Left lobe of liver (tissue), 2 donors: ENCODE measurements at regions not wholly inside any gene's neighbourhood (a gene's known extent, or its start where the extent isn't known, plus 50 kb on each side); places are given as distances from the start of the nearest gene placed in this dataset.

Experiments used
- ATAC-seq: fragments of 200-7000 bp; cut with Tn5 transposase; one replicate; pipeline ENCODE4 v1.9.1; 2020; ENCODE audit warnings: mild to moderate bottlenecking, moderate library complexity
- DNase-seq: peaks from one replicate; pipeline ENCODE4 v3.0.0-alpha.2; 2020; ENCODE audit warnings: low spot score
- donor health status: DM: no; HTN: no; CAD: no; lungs with moderate emphysema.
- donor health status: DM: no; HTN: yes; CAD: no.

- no peak for DNase-seq
- no peak for ATAC-seq
These were observed 199.2 kb downstream of the ACTL7B start for GRCh38 chr9:108656566-108656965.

- DNase-seq (no peak), ATAC-seq (no peak)
These were observed 200.0 kb downstream of the ACTL7B start for GRCh38 chr9:108655818-108656217.

DNA sequence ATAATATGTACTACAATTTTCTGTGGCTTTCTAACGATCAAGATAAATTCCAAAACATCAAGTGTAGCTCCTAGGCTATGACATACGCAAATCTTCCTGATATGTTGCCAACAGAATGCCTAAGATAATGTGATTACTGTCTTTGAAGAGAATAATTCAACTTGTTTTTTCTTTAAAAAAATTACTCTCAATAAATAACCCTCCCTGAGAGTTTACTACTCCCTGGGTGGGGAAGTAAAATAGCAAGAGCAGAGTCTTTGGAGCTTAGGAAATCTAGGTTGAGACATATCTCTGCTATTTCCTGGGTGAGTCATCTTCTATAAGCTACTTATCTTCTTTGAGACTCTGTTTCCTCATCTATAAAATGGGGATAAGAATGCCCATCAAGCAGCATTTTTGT is 201.2 kb downstream of the ACTL7B start:
- DNase-seq = no peak
- ATAC-seq = no peak

GRCh38 chr9:108652851-108653250 is 202.9 kb downstream of the ACTL7B start:
- ATAC-seq = no peak
- DNase-seq = no peak

GRCh38 chr9:108650826-108651225 is 205.0 kb downstream of the ACTL7B start:
- DNase-seq = no peak
- ATAC-seq = no peak

- DNase-seq (no peak), ATAC-seq (no peak)
These were observed 210.3 kb downstream of the ACTL7B start for GRCh38 chr9:108645520-108645919.

- ATAC-seq = no peak
- DNase-seq = no peak
These were observed 211.9 kb downstream of the ACTL7B start for GRCh38 chr9:108643731-108644510.

- no peak for DNase-seq
- no peak for ATAC-seq
These were observed 212.9 kb downstream of the ACTL7B start for GRCh38 chr9:108642871-108643270.

DNA sequence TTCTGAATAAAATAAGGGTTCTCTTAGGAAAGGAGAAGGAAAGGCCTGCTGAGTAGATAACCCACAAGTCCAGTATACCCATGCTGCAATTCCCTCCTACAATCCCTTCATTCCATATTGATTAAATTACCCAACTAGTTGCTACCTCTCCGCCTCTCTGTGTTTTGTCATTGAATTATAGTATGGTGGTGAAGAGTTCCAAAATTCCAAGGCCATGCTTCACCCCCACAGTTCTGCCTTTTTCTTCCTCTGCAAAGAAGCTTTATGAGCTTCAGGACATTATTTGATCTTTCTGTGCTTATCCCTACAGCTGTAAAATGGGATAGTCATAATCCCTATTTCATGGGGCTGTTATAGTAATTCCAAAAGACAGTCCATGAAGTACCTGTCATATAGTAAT is 215.6 kb downstream of the ACTL7B start:
- DNase-seq (no peak), ATAC-seq (no peak)

DNA sequence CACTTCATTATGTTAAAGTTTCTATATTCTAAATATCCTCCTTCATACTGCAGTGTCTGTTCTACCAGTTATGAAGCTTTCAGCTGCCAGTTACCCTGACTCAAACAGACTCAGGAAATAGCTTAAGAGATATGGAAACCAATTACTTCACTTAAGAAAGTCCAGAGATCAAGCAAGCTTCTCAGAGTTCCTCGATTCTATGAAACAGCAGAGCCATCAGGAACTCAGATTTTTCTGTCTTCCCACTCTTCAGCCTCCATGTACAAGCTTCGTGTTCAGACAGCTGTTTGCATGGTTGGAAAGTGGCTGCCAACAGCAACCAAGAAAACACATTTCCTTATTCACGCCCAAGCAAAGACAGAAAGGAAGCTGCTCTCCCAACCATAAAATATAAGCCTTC is 216.1 kb downstream of the ACTL7B start:
- no peak for DNase-seq
- ATAC-seq = no peak

DNA sequence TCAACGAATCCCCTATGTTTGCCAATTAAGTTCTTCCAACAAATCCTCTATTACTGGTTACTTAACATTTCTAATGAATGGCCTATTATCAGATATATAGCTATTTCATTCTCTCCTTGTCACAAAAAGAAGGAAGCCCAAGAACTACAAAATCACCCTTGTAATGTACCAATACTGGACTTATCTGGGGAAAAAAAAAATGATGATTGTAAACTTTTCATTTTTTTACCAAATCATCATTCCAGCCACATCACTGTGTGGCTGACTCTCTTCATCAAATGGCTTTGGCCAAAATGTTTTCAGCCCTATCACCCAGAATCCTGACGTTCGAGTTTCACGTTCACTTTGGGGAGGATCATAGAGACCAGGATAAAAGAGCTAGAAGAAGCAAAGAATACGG is 216.7 kb downstream of the ACTL7B start:
- no peak for ATAC-seq
- DNase-seq = no peak

GRCh38 chr9:108637340-108637739 is 218.4 kb downstream of the ACTL7B start:
- no peak for DNase-seq
- ATAC-seq = no peak

- DNase-seq = no peak
- ATAC-seq = no peak
These were observed 219.8 kb downstream of the ACTL7B start for GRCh38 chr9:108636013-108636412.

DNA sequence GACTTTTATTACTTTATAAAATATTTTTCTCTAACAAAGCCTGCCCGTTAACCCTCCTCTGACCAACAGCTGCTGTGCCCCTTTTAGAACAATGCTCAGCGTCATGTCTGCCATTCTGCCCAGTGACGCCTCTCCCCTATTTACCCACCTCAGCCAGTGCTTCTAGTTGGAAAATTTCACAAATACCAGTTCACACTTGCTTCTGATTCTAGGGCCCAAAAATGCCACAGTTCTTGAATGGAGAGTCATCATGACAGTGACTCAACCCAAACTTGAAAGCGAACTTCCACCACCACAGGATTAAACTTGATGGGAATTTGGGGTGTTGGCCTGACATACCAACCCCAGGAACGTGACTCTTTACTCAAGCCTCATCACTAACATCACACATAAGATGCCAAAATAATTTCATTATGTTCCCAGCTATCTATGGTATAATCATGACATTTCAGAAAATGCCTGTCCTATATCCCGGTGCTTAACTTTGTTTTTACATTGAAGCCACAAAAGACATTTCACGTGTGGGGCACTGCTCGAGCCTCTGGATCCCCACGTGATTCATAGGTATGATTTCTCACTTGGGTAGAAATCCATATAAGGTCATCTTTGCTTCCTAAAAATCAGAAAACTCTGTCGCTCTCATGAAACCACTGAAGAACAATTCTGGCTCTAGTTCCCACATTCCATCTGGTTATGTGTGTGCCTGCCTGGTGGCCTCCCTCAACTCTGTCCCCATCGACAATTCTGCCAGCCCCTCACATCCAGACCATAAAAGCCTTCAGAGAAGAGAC is 220.9 kb downstream of the ACTL7B start:
- no peak for ATAC-seq
- no peak for DNase-seq

DNA sequence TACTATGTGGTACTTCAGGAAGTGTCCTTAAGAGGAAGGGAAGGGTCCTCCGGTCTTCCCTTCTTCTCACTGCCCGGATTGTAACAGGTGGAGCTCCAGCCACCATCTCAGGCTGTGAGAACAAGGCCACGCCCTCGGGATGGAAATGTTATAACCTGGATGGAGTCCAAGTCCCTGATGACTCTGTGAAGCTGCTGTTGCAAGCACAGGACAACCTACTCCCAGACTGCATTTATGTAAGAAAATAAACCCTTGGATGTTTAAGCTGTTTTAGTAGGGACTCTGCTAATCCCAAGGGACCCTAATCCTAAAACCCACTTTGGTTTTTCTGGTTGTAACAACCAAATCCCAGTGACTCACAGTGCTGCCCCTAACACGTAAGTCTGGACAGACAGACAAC is 221.6 kb downstream of the ACTL7B start:
- DNase-seq = no peak

DNA sequence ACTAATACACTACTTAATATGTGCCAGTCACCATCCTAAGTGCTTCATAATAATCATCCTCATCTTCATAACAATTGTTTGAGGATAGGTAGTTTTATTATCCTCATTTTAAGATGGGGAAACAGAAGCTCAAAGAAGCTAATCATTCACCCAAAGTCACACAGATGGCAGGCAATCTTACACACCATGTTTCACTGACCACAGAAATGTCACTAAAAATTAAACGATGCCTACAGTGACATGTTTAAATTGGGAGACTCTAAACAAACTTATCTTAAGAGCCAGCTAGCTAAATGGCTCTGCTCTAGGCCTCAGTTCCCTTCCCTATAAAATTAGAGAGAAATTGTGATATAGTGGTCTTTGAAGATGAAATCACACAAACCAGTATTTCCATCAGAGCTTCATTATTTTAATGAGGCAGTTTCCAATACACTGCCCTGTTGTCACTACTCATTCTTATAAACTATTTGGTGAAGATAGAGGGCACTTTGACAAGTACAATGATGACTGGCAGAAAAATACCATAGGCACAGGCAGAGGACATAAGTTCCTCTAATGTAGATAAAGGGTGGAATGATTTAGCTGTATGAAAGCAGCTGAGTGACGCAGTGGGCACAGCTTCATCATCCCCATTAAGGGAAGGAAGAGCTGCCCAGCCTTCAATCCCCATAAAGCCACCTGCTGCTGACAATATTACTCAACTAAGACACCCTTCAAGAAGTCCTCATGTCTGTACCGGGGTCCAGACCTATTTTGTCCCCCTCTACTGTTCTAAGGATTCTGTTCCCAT is 224.1 kb downstream of the ACTL7B start:
- DNase-seq (no peak), ATAC-seq (no peak)

More for the DNA sequence above, 221.6 kb downstream of the ACTL7B start:
- no peak for ATAC-seq

DNA sequence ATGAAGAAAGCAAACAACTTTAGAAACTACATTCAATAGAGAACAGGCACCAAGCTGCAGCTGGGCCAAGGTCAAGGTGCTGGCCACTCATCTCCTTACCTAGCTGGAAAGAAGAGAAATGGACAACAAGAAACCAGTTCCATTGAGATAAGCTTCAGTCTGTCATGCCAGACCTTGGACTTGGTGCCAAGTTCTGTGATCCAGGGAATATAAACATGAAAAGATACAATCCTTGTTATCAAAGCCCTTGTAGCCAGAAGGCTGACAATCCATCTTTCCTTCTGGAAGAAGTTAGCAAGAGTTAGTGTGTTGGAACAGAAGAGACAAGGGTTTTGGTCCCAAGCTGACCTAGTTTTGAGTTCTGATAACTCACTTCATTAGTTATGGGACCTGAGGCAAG is 227.5 kb downstream of the ACTL7B start:
- ATAC-seq = no peak
- no peak for DNase-seq

GRCh38 chr9:108626743-108627142 is 229.0 kb downstream of the ACTL7B start:
- DNase-seq (no peak), ATAC-seq (no peak)

DNA sequence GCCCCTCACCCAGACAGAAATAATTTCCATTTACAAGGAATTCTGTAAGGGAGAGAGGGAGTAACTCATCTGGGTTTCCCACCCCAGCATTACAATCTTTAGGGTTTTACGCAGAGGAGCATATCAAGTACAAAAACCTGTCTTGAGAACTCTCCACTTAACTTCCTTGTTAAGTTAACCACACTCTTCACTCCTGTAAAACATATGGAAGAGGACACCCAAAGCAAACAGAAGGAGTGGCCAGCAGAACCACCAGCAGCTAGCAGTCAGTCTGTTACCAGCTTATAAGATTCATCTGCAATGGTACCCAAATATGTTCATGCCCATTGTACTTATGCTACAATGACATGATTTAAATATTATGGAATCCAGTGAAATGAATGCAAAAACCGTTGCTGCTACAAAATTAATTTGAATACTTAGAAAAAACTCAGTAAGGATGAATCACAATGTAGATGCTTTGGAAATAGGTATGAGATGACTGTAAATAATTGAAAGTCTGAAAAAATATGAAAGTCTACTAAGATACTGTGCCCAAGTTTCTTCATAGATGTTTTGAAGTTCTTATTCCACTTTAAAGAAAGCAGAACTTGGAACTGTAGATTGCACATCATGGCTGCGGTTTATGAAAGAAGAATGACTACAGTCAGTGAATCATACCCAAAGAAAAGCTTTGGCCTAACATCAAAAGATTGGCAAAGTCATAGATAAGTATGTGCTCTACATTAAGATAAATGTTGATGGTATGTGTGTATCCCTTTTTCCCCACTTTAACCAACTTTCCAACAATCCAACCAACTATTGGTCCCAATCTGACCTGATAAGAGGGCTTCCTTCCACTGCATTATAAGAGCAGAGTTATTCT is 233.6 kb downstream of the ACTL7B start:
- DNase-seq (no peak), ATAC-seq (no peak)

DNA sequence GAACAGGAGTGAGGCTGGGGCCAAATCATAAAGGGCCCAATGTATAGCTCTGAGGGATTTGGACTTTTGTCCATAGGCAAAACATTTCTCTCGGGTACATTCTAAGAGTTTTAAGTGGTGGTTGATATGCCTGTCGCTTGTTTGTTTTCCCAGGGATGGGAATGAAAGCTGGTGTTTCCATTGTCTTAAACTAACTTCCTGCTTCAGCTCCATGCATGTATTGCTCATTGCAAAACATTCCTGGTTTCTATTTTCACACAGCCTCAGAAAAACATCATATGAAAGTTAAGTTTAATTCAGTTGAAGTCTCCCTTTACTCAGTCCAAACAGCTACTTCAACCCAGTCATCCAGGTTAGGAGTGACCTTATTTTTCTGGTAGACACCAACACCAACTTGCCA is 235.0 kb downstream of the ACTL7B start:
- ATAC-seq (no peak), DNase-seq (no peak)
